Nephron progenitor cell (in vitro differentiated cells): ENCODE measurements at regions not wholly inside any gene's neighbourhood (a gene's known extent, or its start where the extent isn't known, plus 50 kb on each side); places are given as distances from the start of the nearest gene placed in this dataset.

Experiments
- DNase-seq: peaks from one replicate; pipeline ENCODE4 v3.0.0; 2021
- H3K27ac Mint-ChIP-seq: 2 replicates; pipeline ENCODE4 v1.8.0; 2021; ENCODE audit warnings: mild to moderate bottlenecking, moderate library complexity, mixed read lengths
- H3K27me3 Mint-ChIP-seq: 2 replicates; pipeline ENCODE4 v1.8.0; 2021; ENCODE audit warnings: mild to moderate bottlenecking, low read depth, mixed read lengths; ENCODE audit not compliant: poor library complexity
- H3K36me3 Mint-ChIP-seq: 2 replicates; pipeline ENCODE4 v1.8.0; 2021; ENCODE audit warnings: low read depth, mixed read lengths
- H3K4me1 Mint-ChIP-seq: 2 replicates; pipeline ENCODE4 v1.8.0; 2021; ENCODE audit warnings: mixed read lengths
- H3K4me3 Mint-ChIP-seq: 2 replicates; pipeline ENCODE4 v1.8.0; 2021; ENCODE audit warnings: mild to moderate bottlenecking, moderate library complexity, mixed read lengths
- H3K9me3 Mint-ChIP-seq: 2 replicates; pipeline ENCODE4 v1.8.0; 2021; ENCODE audit warnings: mild to moderate bottlenecking, moderate library complexity, mixed read lengths
- TF ChIP-seq, protein P1 (sequence below): fragments of 200-600 bp; sonication (generic); IDR thresholded peaks from 2 replicates; pipeline ENCODE4 v1.5.0; 2021; ENCODE audit warnings: antibody characterized with exemption

DNA sequence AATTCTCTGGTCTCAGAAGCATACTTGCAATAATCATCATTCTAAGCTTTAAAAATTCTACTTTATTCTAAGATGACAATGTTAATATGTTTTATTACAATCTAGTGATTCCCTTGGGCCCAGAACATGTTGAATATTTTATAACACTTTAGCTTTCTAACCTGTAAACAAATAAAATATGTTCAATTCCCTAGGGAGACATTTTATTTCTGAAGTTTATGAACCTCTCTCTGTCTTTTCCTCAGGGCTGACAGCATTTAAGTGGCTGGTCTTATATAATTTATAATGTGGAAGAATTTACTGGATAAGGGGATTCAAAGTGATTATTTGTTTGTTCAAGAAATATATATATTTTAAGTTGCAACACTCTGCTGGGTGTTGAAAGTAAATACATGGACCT lies 55.3 kb upstream of the NPFFR2 start:
- no peaks in the 10 kb centered on the region for H3K9me3 Mint-ChIP-seq
- H3K27ac Mint-ChIP-seq, result no peak overlapping the region
- no peaks in the 10 kb centered on the region for H3K27me3 Mint-ChIP-seq
- DNase-seq, result no peak
- TF ChIP-seq, protein P1, sequence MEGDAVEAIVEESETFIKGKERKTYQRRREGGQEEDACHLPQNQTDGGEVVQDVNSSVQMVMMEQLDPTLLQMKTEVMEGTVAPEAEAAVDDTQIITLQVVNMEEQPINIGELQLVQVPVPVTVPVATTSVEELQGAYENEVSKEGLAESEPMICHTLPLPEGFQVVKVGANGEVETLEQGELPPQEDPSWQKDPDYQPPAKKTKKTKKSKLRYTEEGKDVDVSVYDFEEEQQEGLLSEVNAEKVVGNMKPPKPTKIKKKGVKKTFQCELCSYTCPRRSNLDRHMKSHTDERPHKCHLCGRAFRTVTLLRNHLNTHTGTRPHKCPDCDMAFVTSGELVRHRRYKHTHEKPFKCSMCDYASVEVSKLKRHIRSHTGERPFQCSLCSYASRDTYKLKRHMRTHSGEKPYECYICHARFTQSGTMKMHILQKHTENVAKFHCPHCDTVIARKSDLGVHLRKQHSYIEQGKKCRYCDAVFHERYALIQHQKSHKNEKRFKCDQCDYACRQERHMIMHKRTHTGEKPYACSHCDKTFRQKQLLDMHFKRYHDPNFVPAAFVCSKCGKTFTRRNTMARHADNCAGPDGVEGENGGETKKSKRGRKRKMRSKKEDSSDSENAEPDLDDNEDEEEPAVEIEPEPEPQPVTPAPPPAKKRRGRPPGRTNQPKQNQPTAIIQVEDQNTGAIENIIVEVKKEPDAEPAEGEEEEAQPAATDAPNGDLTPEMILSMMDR, result no peak
- H3K4me3 Mint-ChIP-seq, result no peak overlapping the region
- no peaks in the 10 kb centered on the region for H3K4me1 Mint-ChIP-seq
- no peaks in the 10 kb centered on the region for H3K36me3 Mint-ChIP-seq

DNA sequence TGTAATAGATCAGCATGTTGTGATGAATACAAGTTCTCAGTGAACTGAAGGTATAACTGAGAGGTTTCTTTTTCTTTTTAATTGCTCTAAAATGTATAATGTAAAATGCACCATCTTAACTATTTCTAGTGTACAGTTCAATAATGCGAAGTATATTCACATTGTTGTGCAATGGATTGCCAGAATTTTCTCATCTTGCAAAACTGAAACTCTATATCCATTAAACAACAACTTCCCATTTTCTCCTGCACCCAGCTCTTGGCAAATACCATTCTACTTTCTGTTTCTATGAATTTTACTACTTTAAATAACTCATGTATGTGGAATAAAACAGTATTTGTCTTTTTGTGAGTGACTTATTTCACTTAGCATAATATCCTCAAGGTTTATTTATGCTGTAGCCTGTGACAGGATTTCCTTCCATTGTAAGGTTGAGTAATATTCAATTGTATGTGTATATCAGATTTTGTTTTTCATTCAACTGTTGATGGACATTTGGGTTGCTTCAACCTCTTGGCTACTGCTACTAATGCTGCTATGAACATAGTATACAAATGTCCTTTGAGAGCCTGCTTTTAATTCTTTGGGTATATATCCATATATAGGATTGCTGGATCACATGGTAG lies 53.5 kb upstream of the NPFFR2 start:
- H3K4me3 Mint-ChIP-seq, result no peak overlapping the region
- H3K4me1 Mint-ChIP-seq, result no peaks in the 10 kb centered on the region
- no peaks in the 10 kb centered on the region for H3K36me3 Mint-ChIP-seq
- no peak overlapping the region for H3K27ac Mint-ChIP-seq
- no peak for DNase-seq
- TF ChIP-seq, protein P1, result no peak
- H3K27me3 Mint-ChIP-seq, result no peaks in the 10 kb centered on the region
- H3K9me3 Mint-ChIP-seq, result no peaks in the 10 kb centered on the region

DNA sequence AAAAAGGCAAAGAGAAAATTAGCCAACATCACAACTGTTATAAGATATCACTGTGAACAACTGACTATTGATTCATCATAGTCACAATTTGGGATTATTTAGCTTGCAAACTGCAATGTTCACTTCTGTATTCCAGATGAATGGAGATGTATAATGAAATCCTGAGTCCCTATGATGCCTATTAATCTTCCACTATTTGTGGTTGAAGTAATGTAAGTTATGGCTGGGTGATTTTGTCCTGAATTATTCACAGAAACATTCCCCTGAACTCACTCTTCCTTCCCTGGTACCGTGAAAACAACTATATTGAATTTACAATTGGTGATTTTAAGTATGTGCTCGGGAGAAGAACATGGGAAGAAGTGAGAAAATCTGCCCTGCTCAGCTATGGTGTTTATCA lies 50.8 kb upstream of the NPFFR2 start:
- TF ChIP-seq, protein P1, result no peak
- Mint-ChIP-seq H3K27me3 (no peaks in the 10 kb centered on the region), H3K4me3 (no peak overlapping the region), H3K9me3 (no peaks in the 10 kb centered on the region), H3K27ac (no peak overlapping the region), H3K36me3 (no peaks in the 10 kb centered on the region), H3K4me1 (no peaks in the 10 kb centered on the region)
- DNase-seq, result no peak
